B cell (primary cell): ENCODE measurements at regions not wholly inside any gene's neighbourhood (a gene's known extent, or its start where the extent isn't known, plus 50 kb on each side); places are given as distances from the start of the nearest gene placed in this dataset.

ENCODE experiments used
- CTCF ChIP-seq: fragments of 200-600 bp; IDR thresholded peaks from one replicate; pipeline ENCODE4 v1.8.0; 2022; ENCODE audit warnings: antibody characterized with exemption, mild to moderate bottlenecking
- EZH2 ChIP-seq: IDR thresholded peaks from 2 replicates; pipeline ENCODE4 v1.6.1; 2012; ENCODE audit warnings: borderline replicate concordance, low read depth, mild to moderate bottlenecking, moderate library complexity, low read length; ENCODE audit not compliant: insufficient read depth, poor library complexity, severe bottlenecking

DNA sequence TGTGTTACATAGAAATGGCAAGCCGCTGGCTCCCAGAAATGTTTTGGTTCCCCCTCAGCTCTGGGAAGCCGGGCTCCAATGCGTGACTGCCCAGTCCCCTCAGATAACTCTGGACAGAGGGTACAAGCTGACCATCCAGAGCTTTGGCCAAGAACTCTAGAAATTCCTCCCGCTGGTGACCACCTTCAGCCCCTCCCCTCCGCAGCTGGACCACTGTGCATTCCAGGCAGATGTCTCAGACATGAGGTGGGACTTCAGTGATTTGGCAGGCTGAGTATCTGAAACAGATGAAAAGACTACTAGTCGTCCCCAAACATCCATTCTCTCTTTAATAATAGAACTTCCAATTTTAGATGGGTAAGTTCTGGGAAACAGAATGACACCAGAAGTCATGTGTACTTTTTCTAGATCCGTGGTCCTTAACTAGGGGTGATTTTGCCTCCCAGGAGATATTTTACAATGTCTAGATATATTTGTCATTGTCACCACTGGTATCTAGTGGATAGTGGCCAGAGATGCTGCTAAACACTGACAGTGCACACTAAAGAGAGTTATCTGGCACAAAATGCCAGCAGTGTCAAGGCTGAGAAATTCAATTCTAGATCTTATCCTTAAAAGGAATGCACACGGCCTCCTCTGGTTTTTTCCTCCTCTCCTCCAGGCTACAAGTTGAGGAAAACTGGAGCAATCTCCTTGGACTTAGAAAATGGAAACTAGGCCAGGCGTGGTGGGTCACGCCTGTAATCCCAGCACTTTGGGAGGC lies 294.3 kb downstream of the SRBD1 start:
- TF ChIP-seq CTCF (no peak), EZH2 (no peak)
